K562 (cell line): ENCODE measurements at regions not wholly inside any gene's neighbourhood (a gene's known extent, or its start where the extent isn't known, plus 50 kb on each side); places are given as distances from the start of the nearest gene placed in this dataset.

ENCODE experiments used
- CEBPG ChIP-seq, 3 experiments: fragments of 200-800 bp in 1 of 3; sonication (Bioruptor generic) in 1 of 3; sonication (generic) in 1 of 3; formaldehyde crosslinking in 1 of 3; IDR thresholded peaks in 2 of 3; conservative IDR thresholded peaks in 1 of 3; 2 replicates each; pipeline versions ENCODE4 v1.6.1 to v1.8.0; 2016 to 2022; ENCODE audit warnings: missing compliant biosample characterization in 2 of 3, missing genetic modification characterization in 2 of 3, mild to moderate bottlenecking in 1 of 3, missing genetic modification reagents in 1 of 3
- ELF1 ChIP-seq: fragments of 200-800 bp; sonication (Bioruptor generic); IDR thresholded peaks from 2 replicates; pipeline ENCODE4 v1.6.1; 2016; ENCODE audit warnings: missing genetic modification characterization, missing compliant biosample characterization
- ELF4 ChIP-seq: fragments of 450-650 bp; formaldehyde crosslinking; IDR thresholded peaks from 2 replicates; pipeline ENCODE4 v1.4.0; 2022; ENCODE audit warnings: missing genetic modification characterization
- EZH2 ChIP-seq: IDR thresholded peaks from 2 replicates; pipeline ENCODE4 v1.6.1; 2012; ENCODE audit warnings: low read depth, mild to moderate bottlenecking, inconsistent platforms, low read length, borderline replicate concordance
- PML ChIP-seq: IDR thresholded peaks from 2 replicates; pipeline ENCODE4 v1.6.1; 2012; ENCODE audit warnings: low read length, inconsistent platforms
- POLR2A ChIP-seq: fragments of 450-650 bp; conservative IDR thresholded peaks from 2 replicates; pipeline ENCODE4 v1.6.1; 2016
- SETDB1 ChIP-seq: IDR thresholded peaks from one replicate; pipeline ENCODE4 v1.6.1; 2012; ENCODE audit warnings: low read length, control low read depth, inconsistent platforms
- SMARCA4 ChIP-seq: fragments of 450-650 bp; IDR thresholded peaks from 2 replicates; pipeline ENCODE4 v1.6.1; 2016
- TF ChIP-seq, protein P1 (sequence below): fragments of 250-450 bp; sonication (Bioruptor Pico); IDR thresholded peaks from 2 replicates; pipeline ENCODE4 v1.5.0; 2021
- TF ChIP-seq, protein P2 (sequence below), 3 experiments: IDR thresholded peaks in 2 of 3; conservative IDR thresholded peaks in 1 of 3; 2 replicates each; pipeline ENCODE4 v1.5.1; 2011 to 2012; ENCODE audit warnings: low read length in 3 of 3, mild to moderate bottlenecking in 3 of 3, control low read depth in 2 of 3, improper control_type of control experiment in 1 of 3, inconsistent platforms in 1 of 3, low read depth in 1 of 3, mixed read lengths in 1 of 3, moderate library complexity in 1 of 3; ENCODE audit not compliant: insufficient read depth in 2 of 3

DNA sequence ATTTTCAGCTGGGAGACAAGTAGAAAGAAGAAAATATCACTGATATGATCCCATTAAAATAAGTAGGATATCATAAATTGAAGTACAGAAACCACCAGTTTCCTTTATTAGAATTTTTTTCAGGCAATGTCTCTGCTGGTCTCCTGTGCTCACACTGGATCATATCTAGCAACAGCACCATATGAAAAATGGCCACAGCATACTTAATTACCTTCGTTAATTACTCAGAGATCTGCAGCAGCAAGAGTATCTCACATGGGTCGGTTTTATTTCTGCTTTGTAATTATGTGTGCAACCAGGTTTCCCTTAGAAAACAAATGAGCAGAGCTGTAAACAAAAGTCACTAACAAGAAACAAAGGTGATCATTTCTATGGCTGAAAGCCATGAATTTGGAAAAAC is 287.9 kb downstream of the LRRIQ3 start:
- TF ChIP-seq SETDB1, result no peak
- TF ChIP-seq, protein P1, sequence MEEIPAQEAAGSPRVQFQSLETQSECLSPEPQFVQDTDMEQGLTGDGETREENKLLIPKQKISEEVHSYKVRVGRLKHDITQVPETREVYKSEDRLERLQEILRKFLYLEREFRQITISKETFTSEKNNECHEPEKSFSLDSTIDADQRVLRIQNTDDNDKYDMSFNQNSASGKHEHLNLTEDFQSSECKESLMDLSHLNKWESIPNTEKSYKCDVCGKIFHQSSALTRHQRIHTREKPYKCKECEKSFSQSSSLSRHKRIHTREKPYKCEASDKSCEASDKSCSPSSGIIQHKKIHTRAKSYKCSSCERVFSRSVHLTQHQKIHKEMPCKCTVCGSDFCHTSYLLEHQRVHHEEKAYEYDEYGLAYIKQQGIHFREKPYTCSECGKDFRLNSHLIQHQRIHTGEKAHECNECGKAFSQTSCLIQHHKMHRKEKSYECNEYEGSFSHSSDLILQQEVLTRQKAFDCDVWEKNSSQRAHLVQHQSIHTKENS, result no peak
- TF ChIP-seq, protein P2, sequence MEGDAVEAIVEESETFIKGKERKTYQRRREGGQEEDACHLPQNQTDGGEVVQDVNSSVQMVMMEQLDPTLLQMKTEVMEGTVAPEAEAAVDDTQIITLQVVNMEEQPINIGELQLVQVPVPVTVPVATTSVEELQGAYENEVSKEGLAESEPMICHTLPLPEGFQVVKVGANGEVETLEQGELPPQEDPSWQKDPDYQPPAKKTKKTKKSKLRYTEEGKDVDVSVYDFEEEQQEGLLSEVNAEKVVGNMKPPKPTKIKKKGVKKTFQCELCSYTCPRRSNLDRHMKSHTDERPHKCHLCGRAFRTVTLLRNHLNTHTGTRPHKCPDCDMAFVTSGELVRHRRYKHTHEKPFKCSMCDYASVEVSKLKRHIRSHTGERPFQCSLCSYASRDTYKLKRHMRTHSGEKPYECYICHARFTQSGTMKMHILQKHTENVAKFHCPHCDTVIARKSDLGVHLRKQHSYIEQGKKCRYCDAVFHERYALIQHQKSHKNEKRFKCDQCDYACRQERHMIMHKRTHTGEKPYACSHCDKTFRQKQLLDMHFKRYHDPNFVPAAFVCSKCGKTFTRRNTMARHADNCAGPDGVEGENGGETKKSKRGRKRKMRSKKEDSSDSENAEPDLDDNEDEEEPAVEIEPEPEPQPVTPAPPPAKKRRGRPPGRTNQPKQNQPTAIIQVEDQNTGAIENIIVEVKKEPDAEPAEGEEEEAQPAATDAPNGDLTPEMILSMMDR (IDR thresholded peaks at IDR 0.05 in 2 of 3, conservative IDR thresholded peaks at IDR 0.05 in 1 of 3; ENCODE audit: insufficient read depth in 2 of 3, low read depth in 1 of 3, low read length in 3 of 3), result no peak
- TF ChIP-seq PML, result no peak
- no peak for TF ChIP-seq EZH2
- no peak for TF ChIP-seq ELF4 (CRISPR knock-in tag)
- TF ChIP-seq POLR2A, result no peak
- no peak for TF ChIP-seq CEBPG (CRISPR knock-in tag; IDR thresholded peaks at IDR 0.05)
- TF ChIP-seq CEBPG (tag; conservative IDR thresholded peaks at IDR 0.05 in 1 of 2, IDR thresholded peaks at IDR 0.05 in 1 of 2), result no peak
- no peak for TF ChIP-seq SMARCA4
- TF ChIP-seq ELF1 (tag), result no peak
